ENCODE measurements at regions not wholly inside any gene's neighbourhood (a gene's known extent, or its start where the extent isn't known, plus 50 kb on each side); places are given as distances from the start of the nearest gene placed in this dataset.
"Not testable (repeated sequence)": the region's sequence is repeated elsewhere in the genome, so short reads cannot be mapped to it uniquely, and the experiment has no call there.

DNA sequence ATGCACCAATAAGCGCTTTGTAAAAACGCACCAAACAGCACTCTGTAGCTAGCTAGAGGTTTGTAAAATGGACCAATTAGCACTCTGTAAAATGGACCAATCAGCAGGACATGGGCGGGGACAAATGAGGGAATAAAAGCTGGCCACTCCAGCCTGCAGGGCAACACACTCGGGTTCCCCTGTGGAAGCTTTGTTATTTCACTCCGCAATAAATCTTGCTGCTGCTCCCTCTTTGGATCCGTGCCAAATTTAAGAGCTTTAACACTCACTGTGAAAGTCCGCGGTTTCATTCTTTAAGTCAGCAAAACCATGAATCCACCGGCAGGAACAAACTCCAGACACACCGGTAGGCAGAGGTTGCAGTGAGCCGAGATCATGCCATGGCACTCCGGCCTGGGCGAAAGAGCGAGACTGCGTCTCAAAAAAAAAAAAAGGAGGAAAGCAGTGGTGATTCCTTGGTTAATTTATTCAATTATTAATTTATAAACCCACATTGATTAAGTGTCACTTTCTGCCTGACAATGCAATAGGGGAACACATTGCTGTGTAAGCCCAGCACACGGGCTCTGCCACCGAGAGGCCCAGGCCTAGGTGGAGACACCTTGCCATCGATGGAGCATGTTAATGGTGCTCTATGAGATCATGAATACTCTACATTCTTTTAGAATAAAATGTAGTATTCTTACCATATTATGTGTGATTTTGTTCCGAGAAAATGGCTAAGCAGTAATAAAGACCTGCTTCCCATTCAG lies 687.6 kb upstream of the HS6ST1 start:
- DNase-seq: no peak

DNA sequence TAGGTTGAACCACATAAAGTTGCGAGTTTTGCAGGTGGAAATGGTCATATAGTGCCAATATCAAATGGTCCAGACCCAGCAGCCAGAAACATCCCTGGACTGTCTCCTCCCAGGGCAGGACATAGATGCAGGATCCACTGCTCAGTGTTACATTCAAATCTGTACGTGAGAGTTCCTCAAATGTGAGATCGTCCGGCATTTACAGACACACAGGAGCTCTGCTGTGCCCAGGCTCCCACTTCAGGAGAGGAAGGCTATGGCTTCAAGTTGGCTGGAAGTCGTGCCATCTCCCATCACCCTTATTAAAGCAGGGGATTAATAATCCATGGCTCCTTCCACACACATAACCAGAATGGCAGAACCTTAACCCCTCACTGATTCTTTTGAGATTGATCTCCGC lies 688.2 kb upstream of the HS6ST1 start:
- no peak for DNase-seq

DNA sequence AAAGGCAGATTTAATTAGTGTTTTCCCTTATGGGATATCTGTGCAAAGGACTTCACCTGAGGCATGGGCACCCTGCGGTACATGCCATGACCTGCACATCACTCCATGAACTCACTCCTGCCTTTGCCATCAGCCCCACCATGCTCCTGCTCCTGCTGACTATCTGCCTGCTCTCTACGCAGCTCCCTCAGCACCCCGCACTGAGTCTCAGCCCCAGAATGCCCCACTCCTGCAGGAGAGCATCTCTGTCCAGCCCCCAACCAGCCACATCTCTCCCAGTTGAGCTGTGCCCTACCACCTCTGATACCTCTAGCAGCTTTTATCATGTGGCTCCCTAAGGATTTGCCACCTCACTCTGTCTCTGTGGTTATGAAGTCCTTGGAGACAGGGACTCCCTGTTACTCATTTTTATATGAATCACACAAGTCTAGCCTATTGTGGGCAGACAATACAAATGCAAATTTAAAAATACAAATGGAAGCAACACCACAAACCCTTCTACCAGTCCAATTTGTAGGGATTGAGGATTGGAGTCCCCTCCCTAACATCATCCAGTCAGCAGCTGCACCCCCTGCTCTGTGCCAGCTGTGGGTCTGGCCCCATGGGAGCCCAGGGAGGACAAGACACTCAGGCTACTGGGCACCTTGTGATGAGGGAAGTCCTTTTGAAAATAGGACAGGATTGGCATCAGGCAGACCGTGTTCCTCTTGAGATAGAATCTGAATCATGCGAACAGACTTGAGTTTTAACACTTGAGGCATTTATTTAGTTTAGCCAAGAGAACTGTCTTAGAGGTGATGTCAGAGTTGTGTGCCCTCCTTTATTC lies 689.6 kb upstream of the HS6ST1 start:
- no peak for DNase-seq

DNA sequence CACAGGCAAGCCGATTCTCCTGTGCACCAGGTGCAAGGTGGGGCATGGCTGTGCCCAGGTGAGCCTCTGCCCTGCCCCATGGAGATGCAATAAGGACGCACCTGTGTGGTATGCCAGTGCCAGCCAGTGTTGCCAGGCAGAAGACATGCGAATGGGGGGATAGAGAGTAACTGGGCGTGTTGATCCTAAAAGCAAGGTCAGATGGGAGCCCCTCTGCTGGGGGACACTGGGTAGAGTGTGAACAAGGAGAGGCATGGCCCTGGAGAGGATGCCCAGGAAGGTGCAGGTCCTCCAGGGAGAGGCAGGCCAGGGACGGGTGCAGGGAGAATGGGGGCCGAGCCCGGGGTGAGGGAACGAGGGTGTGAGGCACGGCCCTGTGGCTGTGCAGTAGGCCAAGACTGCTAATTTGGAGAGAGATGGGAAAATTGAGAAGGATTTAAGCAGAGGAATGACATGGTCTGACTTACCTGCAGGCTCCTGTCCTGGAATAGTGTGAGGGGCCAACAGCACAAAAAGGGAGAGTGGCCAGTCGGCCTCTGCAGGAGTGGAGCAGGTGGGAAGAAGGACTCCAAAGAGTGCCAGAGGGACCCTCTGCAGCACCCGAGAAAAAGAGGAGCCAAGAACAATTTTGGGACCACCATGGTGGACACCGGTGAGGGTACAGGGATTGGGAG lies 690.4 kb upstream of the HS6ST1 start:
- no peak for DNase-seq

DNA sequence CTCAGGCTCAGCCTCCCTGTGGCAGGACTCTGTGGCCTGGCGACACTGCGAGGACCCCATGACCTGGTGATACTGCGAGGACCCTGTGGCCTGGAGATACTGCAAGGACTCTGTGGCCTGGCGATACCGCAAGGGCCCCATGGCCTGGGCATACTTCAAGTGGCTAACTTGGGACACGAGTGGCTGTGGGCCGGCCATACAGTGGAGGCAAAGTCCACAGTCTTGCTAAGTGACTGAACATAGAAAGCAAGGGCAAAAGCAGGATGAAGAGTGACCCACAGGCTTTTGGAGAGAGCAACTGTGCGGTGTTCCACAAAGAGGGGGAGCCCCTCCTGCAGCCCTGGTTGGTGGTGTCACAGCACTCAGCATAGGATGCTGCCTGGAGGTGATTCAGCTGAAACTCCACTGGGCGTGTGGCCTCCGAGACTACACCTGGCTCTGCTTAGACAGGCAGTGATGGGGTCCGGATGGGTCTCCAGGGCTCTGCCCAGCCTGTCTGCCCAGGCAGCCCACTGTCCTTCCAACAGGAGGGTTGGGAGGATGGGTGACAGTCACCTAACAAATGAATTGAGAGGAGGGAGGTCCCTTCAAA lies 691.0 kb upstream of the HS6ST1 start:
- no peak for DNase-seq

DNA sequence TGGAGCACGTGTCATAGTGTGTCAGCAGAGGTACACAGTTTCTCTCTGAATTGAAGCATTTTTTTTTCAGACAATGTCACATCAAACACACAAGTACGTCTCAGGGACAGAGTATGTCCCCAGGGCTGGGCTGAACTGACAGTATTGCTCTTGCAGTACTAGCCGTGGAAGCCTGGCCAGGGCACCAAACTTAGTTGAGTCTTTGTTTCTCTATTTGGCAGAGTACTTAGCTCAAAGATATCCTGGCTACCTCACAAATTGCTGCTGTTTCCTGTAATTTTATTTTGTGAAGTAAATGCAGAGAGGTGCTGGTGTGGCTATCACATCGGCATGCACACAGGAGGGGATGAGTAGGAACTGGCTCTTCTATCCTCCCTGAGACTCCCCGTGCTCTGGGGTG lies 691.6 kb upstream of the HS6ST1 start:
- no peak for DNase-seq

DNA sequence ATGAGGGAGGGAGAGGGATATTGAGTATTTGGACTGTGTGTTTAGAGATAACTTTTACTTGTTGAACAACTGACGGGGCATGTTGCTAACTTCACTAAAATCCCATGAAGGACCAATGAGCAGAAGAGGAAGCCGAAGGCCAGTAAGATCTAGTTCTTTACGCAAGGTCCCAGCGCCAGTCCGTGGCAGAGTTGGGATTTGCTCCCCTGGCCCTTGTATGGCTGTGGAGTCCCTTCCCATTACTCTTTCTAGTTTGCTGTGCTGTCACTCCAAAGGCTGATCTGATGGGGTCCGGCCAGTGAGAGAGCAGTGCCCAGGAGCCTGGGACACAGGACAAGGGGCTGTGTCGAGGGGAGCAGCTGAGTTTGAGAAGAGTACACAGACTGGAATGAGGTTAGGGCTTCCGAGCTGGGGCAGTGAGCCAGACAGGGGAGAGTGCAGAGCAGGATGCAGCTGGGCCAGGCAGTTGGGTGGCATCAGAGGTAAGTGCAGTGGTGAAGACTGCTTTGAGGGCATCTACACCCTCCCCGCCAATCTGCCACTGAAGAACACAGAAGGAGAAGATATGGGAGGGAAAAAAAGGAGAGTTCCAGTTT lies 692.9 kb upstream of the HS6ST1 start:
- no peak for DNase-seq

DNA sequence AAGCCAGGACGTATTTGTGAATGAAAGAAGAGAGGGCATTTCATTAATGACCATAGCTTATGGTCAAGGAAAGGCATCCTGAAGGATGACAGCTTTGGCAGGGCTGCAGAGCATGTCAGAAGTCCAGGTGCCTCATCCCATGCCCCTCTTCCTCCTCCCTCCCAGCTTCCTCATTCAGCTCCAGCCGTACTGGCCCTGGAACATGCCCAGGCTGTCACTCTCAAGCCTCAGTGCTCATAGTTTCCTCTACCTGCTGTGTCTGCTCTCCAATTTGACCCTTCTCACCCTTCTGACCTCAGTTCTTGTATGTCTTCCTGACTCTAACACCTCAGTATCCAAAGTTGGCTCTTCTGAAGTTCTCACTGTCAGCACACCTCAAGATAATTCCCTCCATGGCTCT lies 695.8 kb upstream of the HS6ST1 start:
- no peak for DNase-seq

DNA sequence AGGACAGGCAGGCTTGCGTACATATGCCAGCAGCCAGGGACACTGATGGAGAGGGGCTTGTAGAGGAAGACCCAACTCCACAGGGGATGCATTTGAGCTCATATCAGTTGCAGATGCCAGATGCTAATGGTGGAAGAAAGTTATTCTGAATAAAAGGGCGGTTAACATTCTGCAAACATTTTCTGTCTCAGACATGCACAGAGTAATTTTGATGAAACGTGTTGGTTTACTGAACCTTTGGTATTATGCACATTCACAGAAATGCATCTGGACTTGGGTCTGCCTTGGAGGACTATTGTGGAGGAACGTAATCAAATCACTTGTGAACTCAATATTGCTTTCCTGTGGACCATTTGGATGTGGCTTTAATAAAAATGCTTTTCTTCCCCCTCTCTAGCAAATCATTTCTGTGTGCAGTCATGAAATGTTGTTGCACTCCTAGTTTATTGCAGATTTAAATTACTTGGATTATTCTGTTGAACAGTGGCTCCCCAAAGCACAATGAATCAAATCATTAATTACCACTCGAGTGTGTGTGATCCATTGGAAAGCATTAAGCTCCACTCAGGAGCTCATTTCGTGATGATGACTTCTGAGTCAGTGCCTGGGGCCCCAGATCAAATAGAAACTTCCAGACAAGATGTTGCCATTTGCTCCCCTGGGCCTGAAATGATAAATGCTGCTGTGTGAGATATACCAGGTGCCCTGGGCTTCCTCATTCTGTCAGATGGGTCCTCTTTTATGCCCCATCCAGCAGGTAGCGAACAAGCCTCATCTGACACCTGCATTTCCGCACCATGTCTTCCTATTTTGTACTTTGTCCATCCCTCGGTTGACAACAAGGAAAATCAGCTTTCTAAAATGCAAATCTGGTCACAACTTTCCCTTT lies 697.0 kb upstream of the HS6ST1 start:
- no peak for DNase-seq

DNA sequence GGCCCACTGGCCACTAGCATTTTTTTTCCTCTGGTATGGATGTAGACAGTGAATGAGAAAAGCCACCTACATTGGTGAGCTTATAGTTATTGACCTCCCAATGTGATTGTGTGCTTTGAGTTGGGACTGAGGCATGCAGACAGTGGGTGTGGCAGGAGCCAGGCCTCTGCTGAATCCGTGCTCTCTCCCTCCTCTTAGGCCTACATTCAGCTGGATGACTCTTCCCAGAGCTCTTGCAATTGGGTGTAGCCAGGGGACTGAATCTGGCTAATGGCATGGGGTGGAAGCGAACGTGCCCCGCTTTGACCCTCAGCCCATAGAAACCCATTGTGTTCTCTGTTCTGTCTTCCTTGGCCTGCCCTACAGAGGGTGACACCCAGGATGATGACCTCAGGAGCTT lies 698.3 kb upstream of the HS6ST1 start:
- DNase-seq: no peak

DNA sequence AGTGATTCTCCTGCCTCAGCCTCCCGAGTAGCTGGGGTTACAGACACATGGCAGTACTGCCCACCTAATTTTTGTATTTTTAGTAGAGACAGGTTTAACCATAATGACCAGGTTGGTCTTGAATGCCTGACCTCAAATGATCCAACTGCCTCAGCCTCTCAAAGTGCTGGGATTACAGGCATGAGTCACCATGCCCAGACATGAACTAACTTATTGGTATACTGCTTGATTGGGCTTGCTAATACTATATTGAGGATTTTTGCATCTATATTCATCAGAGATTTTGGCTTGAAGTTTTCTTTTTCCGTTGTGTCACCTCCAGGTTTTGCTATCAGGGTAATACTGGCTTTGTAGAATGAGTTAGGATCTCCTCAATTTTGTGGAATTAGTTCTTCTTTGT lies 706.1 kb upstream of the HS6ST1 start:
- DNase-seq: no peak

DNA sequence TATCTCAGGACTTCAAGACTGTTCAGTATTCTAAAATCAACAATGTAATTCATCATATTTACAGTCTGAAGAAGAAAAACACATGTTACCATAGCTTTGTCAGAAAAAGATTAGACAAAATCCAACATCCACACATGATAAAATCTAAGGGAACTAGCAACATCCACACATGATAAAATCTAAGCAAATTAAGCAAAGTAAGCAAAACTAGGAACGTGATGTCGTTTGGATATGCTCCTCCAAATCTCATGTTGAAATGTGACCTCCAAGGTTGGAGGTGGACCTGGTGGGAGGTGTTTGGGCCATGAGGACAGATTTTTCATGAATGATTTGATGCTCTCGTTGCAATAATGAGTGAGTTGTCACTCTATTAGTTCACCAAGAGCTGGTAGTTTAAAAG lies 717.3 kb upstream of the HS6ST1 start:
- no peak for DNase-seq

DNA sequence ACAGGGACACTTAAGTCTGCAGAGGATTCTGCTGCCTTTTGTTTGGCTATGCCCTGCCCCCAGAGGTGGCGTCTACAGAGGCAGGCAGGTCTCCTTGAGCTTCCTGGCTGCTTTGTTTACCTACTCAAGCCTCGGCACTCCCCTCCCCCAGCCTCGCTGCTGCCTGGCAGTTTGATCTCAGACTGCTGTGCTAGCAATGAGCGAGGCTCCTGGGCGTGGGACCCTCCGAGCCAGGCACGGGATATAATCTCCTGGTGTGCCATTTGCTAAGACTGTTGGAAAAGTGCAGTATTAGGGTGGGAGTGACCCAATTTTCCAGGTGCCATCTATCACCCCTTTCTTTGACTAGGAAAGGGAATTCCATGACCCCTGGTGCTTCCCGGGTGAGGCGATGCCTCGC lies 725.0 kb upstream of the HS6ST1 start:
- DNase-seq: not testable (repeated sequence)

DNA sequence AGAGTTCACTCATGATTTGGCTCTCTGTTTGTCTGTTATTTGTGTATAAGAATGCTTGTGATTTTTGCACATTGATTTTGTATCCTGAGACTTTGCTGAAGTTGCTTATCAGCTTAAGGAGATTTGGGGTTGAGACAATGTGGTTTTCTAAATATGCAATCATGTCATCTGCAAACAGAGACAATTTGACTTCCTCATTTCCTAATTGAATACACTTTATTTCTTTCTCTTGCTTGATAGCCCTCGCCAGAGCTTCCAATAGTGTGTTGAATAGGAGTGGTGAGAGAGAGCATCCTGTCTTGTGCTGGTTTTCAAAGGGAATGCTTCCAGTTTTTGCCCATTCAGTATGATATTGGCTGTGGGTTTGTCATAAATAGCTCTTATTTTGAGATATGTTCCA lies 727.8 kb upstream of the HS6ST1 start:
- DNase-seq: not testable (repeated sequence)

DNA sequence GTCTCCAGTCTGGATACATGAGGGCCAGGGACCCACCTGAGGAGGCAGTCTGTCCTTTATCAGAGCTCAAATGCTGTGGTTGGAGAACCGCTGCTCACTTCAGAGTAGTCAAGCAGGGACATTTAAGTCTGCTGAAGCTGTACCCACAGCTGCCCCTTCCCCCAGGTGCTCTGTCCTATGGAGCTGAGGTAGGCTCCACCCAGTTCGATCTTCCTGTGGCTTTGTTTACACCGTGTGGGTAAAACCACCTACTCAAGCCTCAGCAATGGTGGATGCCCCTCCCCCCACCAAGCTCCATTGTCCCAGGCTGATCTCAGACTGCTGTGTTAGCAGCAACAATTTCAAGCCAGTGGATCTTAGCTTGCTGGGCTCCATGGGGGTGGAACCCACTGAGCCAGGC lies 731.4 kb upstream of the HS6ST1 start:
- no peak for DNase-seq

DNA sequence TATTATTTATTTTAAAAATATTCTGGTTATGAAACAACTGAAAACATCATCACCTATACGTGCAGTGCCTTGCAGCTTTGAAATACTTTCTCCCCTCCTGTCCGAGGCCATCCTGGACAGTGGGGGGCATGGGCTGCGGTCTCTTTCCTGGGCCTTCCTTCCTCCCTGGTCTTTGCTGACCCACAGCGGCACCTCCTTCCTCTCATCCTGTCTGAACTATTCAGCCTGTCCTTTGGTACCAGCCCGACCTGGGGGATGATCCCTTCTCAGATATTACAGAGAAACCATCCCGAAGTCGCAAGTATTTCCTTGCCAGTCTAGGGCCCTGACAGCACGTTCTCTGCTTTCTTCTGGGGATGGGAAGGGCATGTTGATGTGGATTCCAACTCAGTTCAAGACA lies 736.6 kb upstream of the HS6ST1 start:
- DNase-seq: no peak

DNA sequence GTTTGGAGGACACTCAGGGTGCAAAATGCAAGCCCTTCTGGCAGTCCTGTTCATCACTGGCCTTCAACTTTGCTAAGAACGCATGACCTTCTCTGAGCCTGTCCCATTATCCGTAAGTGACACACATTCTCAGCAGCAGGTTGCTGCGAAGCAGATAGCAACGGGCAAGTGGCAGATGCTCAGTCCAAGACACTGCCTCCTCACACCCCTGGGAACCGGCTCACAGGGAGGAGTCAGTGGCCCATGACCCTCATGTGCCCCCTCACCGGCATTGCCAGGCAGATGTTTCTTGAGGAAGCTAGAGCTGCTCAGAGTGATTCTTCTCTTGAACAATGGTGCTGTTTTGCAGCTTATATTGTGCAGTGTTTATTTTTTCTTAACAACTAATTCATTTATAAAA lies 737.2 kb upstream of the HS6ST1 start:
- no peak for DNase-seq

DNA sequence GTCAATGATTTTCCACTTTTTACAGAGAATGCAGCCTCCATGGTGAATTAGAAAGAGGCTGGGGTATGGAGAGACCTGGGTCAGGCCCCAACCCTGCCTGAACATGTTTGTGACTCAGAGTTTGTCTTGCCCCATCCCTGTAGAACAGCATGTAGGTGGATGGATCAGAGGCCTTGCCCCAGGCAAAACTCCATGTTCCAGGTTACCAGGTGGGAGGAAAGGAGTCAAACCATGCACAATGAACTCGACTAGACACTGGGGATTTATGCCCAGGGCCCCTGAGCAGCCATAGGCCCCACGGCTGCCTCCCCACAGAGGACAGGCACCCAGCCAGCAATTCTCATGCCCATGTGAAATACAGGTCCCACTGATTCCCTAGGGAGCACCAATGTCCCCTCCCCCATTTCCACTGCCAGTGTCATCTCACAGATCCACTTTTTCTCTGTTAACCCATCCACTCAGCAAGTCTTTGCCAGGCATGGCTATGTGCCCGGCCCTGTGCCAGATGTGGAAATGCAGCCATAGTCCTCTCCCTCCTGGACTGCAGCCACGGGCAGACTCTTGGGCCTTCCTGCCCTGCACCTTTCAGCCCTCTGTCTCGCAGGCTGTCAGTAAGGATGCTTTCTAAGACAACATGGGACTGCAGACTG lies 737.8 kb upstream of the HS6ST1 start:
- no peak for DNase-seq

DNA sequence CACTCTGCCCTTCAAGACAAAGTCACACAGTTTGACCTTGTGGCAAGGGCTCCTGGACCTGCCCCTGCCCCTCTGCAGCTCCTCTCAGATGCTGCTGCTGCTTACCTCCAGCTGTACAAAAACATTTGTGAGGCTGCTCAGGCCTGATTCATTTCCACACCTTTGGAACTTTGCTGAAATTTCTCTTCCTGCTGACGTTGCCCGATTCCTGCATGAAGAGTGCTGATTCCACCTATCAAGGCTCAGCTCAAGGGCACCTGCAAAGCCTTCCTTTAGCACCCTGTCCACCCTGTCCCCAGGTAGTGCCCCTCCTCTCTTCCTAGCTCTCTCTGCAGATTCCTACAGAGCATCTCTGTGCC lies 738.3 kb upstream of the HS6ST1 start:
- no peak for DNase-seq

DNA sequence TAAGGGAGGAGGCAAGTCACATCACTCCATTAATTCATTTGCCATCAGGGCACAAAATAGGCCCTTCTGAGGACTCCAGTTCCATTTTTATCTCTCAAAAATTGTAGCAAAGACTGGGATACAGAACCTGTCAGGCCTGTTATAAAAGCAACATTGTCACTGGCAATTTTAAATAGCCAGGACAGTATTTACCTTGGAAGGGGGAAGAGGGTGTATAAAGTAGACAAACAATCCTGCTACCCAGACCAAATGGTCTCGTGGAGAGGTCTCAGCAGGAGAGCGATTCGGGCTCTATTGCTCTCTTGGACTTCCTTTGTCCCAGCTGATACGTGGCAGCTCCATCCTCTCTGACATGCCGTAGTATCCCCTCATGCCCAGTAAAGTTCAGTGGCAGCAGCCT lies 740.3 kb upstream of the HS6ST1 start:
- no peak for DNase-seq

DNA sequence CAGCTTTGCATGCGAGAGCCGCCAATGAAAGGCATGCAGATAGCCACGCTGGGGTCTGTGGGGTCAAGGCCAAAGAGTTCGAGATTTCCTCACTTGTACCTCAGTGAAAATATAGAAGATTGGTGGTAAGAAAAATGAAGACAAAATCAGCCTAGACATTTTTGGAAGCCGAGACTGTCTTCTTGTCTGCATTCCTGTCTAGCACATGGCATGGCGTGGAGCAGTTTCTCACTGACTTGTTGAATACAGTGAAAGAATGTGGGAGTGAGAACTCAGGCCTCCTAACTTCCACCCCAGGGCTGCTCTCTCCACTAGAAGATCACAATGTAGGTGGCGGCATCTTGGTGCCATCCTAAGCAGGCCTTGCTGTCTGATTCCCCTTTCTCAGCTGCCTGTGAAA lies 740.8 kb upstream of the HS6ST1 start:
- no peak for DNase-seq

Data from activated CD4-positive, CD25-positive, alpha-beta regulatory T cell treated with anti-CD3 and anti-CD28 coated beads, Interleukin-2, amount 50 U/mL, for 72 hours (primary cell).